BJ (cell line): ENCODE measurements at regions not wholly inside any gene's neighbourhood (a gene's known extent, or its start where the extent isn't known, plus 50 kb on each side); places are given as distances from the start of the nearest gene placed in this dataset.

Source experiments
- CTCF ChIA-PET: fragments of 350-600 bp; formaldehyde crosslinking; extraction: SDS; loops from one replicate; lab custom pipeline; 2021; ENCODE audit warnings: antibody characterized with exemption, inconsistent platforms; lab: Yijun Ruan, JAX
- POLR2A ChIA-PET: fragments of 300-600 bp; sonication (Branson Sonifier 250); formaldehyde crosslinking; extraction: SDS; loops from one replicate; lab custom pipeline; 2021; ENCODE audit warnings: antibody characterized with exemption; lab: Charles Lee
- DNase-seq: peaks from one replicate; pipeline ENCODE4 v3.0.0-alpha.2; 2011; ENCODE audit warnings: low read depth
- H3K27me3 ChIP-seq: 2 replicates; pipeline ENCODE4 v1.6.0; 2011; ENCODE audit warnings: low read length; ENCODE audit not compliant: control insufficient read depth, insufficient read depth
- H3K36me3 ChIP-seq: 2 replicates; pipeline ENCODE4 v1.5.1; 2011; ENCODE audit warnings: low read length; ENCODE audit not compliant: control insufficient read depth, insufficient read depth
- H3K4me3 ChIP-seq: 2 replicates; pipeline ENCODE4 v1.5.1; 2011; ENCODE audit warnings: low read depth, mild to moderate bottlenecking, control low read depth, low read length
- CTCF ChIP-seq: IDR thresholded peaks from 2 replicates; pipeline ENCODE4 v1.5.1; 2011; ENCODE audit warnings: low read depth, mild to moderate bottlenecking, control low read depth, inconsistent platforms, low read length, moderate library complexity; ENCODE audit not compliant: insufficient read depth

- no peaks in the 10 kb centered on the region for H3K36me3 ChIP-seq
- ChIA-PET CTCF (no interaction called here), POLR2A (no interaction called here)
- H3K4me3 ChIP-seq: no peak overlapping the region
- H3K27me3 ChIP-seq: no peaks in the 10 kb centered on the region
- no peak for DNase-seq
- no peak for TF ChIP-seq CTCF
These were observed 697.6 kb upstream of the CXADR start for GRCh38 chr21:16815243-16815642.

- Histone ChIP-seq H3K36me3 (no peaks in the 10 kb centered on the region), H3K4me3 (no peak overlapping the region), H3K27me3 (no peaks in the 10 kb centered on the region)
- ChIA-PET CTCF (interaction anchor here (0.7 kb wide), 1 partner anchor 11 kb away, joined by 3 read pairs; no protein-coding TSS in a partner anchor), POLR2A (no interaction called here)
- TF ChIP-seq CTCF: no peak
- DNase-seq: no peak
These were observed 691.3 kb upstream of the CXADR start for GRCh38 chr21:16821588-16821987.

- Histone ChIP-seq H3K36me3 (no peaks in the 10 kb centered on the region), H3K4me3 (no peak overlapping the region), H3K27me3 (no peaks in the 10 kb centered on the region)
- DNase-seq: no peak
- TF ChIP-seq CTCF: no peak
- CTCF ChIA-PET: interaction anchor here (0.6 kb wide), 1 partner anchor 713 kb away, joined by 3 read pairs; no protein-coding TSS in a partner anchor
- POLR2A ChIA-PET: interaction anchor here (0.6 kb wide), 1 partner anchor 357 kb away, joined by 3 read pairs; no protein-coding TSS in a partner anchor
These were observed 683.3 kb upstream of the CXADR start for GRCh38 chr21:16829532-16829931.

GRCh38 chr21:16832791-16833190, 680.1 kb upstream of the CXADR start:
- POLR2A ChIA-PET: no interaction called here
- CTCF ChIA-PET: no interaction called here
- H3K4me3 ChIP-seq: no peak overlapping the region
- H3K36me3 ChIP-seq: no peaks in the 10 kb centered on the region
- no peaks in the 10 kb centered on the region for H3K27me3 ChIP-seq
- DNase-seq: no peak
- no peak for TF ChIP-seq CTCF

GRCh38 chr21:16834791-16835190, 678.1 kb upstream of the CXADR start:
- Histone ChIP-seq H3K4me3 (no peak overlapping the region), H3K36me3 (no peaks in the 10 kb centered on the region), H3K27me3 (no peaks in the 10 kb centered on the region)
- no peak for DNase-seq
- ChIA-PET CTCF (no interaction called here), POLR2A (no interaction called here)
- no peak for TF ChIP-seq CTCF
